GM19452 (cell line): ENCODE measurements at regions not wholly inside any gene's neighbourhood (a gene's known extent, or its start where the extent isn't known, plus 50 kb on each side); places are given as distances from the start of the nearest gene placed in this dataset.
"Not testable (repeated sequence)": the region's sequence is repeated elsewhere in the genome, so short reads cannot be mapped to it uniquely, and the experiment has no call there.

Experiments
- ATAC-seq: cut with Tn5 transposase; IDR thresholded peaks from one replicate; pipeline ENCODE4 v1.9.1; 2021; ENCODE audit not compliant: unreplicated experiment

GRCh38 chr5:174807471-174807870, 83.1 kb downstream of the MSX2 start:
- no peak for ATAC-seq

- no peak for ATAC-seq
Observed at GRCh38 chr5:174806729-174807128, 82.3 kb downstream of the MSX2 start.

DNA sequence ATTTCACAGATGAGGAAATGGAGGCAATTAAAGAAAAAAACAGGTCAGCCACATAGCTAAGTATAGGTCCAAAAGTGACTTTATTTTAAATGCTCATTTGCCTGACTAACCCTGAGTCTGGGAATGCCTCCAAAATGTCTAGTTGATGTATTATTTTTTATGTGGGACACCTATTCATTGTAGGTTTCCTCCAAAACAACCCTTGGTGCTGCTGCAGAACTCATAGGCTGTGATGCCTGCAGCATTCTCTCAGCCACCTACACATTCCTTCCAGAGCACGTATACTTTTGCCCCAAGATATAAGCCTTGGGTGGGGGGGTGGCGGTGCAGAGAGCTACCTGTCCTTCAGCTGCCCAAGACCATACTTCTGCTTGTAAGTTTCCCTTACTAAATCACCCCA, 77.4 kb downstream of the MSX2 start:
- no peak for ATAC-seq

- no peak for ATAC-seq
Observed at GRCh38 chr5:174800435-174800834, 76.1 kb downstream of the MSX2 start.

DNA sequence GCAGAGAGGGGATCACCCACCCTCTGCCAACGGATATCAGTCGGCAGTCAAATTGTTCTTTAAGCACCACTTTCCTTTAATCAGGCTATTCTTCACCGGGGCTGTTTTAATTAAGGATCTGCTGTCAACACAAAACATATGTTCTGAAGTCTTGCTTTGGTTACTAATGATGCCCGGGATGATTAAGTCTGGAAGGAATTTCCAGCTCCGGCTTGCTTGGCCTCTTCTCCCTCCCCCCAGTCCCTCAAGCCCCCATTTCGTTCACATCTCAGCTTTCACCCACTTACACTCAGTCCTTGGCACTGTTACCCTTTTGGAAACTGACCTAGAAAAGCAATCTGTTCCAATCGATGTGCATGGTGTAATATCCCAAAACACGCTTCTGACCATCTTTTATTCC, 74.7 kb downstream of the MSX2 start:
- ATAC-seq, result no peak

DNA sequence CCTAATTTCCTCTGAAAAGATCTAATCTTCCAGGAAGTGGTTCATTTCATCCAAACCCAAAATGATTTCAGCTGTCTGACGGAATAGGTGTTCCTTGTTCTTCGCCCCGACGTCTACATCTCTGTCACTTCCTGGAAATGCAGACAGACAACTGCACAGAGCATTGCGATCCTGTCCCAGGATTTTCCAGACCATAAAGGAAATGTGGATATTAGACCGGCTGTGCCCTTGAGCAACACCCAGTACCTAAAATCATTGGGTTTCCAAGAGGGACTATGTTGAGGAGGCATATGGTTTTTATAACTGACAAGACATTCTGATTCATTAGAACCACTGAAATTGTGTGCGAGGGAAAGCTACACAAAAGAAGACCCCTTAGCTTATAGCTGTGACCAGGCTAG, 74.2 kb downstream of the MSX2 start:
- no peak for ATAC-seq

- ATAC-seq, result no peak
Observed at GRCh38 chr5:174796711-174797192, 72.4 kb downstream of the MSX2 start.

DNA sequence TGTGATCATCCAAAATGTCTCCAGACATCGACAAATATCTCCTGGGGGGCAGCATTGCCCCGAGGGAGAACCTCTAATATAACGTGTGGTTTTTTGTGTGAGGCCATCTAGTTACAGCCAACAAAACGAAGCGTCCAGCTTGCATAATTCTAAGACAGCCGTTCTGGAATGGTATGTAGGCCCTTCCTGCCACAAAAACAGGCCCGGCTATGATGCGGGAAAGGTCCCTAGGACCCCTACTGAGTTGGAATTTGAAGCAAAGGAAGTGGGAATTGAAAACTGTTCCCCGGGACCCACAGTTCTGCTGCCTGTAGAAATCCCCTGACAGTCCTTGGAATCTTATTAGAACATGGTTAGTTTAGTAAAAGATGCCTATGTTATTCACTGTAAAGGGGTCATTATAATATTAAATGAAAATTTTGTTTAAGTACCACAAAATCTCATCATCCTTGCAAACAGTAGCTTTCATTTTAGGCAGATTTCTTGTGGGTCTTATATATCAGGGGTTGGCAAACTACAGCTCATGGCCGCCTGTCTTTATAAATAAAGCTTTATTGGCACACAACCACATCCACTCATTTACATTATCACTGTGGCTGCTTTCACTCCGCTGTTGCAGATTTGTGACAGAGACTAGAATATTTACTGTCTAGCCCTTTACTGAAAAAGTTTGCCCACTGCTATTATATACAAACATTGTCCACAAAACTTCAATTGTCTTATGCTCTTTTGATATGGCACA, 70.7 kb downstream of the MSX2 start:
- no peak for ATAC-seq

GRCh38 chr5:174793684-174794328, 69.4 kb downstream of the MSX2 start:
- ATAC-seq, result peak; percentile 71

DNA sequence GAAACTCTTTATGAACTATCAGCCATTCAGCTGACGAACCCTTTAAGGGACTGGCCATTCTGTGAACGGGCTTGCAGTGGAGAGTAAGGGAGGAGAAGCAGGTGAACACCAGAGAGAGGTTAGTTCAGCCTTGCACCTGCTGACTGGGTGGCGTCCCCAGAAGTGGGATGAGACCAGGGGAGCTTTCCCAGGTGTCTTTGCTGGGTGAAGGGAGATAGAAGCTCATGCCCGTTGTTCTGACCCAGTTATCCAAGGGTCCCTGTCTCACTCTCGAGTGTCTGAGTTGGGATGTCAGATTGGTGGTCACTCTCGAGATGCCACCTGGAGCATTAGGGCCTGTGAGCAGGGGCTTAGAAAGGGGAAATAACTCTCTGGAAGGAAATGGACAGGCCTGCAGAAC, 68.7 kb downstream of the MSX2 start:
- no peak for ATAC-seq

GRCh38 chr5:174792265-174792664, 67.9 kb downstream of the MSX2 start:
- ATAC-seq, result not testable (repeated sequence)

DNA sequence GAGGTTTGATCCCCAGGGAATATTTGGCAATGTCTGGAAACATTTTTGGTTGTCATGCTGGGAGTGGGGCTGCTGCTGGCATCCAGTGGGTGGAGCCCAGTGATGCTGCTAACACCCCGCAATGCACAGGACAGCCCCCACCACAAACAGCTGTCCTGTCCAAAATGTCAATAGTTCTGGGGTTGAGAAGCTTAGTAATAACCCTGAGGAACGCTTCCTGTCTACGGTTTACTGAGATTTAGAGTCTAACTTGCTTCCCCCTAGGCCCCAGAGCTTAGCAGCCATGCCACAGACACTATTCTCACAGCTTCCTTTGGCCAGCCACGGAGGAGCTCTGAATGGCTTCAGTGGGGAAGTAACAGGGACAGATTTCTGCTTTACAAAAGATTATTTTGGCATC, 66.5 kb downstream of the MSX2 start:
- ATAC-seq, result no peak

DNA sequence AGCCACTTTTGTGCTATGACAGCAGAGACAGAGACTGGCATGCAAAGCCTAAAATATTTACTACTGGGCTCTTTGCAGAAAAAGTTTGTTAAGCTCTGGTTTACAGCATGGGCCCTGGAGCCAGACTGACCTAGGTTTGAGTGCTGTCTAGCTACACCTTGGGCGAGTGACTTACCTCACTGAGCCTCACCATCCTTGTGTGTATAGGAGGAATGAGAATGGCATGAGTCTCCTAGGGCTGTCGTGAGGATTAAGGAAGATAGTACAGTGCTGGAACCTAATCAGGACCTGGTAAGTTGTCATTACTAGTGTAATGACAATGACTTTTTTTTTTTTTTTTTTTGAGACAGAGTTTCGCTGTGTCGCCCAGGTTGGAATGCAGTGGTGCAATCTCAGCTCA, 65.2 kb downstream of the MSX2 start:
- no peak for ATAC-seq

DNA sequence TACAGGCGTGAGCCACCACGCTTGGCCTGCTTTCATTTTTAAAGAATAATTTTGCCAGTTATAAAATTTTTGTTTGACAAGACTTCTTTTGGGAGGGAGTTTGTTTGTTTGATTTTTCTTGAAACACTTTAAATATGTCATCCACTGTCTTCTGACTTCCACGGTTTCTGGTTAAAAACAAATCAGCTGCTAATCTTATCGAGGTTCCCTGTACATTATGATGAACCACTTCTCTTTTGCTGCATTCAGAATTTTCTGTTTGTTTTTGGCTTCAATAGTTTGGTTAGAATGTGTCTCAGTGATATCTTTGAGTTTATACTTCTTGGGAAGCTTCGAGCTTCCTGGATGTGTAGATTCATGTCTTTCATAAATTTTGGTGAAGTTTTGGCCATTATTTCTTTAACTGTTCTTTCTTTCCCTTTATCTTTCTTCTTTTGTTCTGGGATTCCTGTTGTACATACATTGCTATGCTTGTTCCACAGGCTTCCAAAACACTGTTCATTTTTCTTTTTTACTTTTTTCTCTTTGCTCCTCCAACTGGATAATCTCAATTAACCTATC, 60.8 kb downstream of the MSX2 start:
- no peak for ATAC-seq
